Hematopoietic multipotent progenitor cell (in vitro differentiated cells): ENCODE measurements at regions not wholly inside any gene's neighbourhood (a gene's known extent, or its start where the extent isn't known, plus 50 kb on each side); places are given as distances from the start of the nearest gene placed in this dataset.
"Not testable (repeated sequence)": the region's sequence is repeated elsewhere in the genome, so short reads cannot be mapped to it uniquely, and the experiment has no call there.

Experiments used
- DNase-seq, 3 donors: peaks; one replicate each; pipeline ENCODE4 v3.0.0-alpha.2; 2011 to 2015; ENCODE audit warnings: low read depth in 2 of 3, low spot score in 2 of 3

GRCh38 chr2:117614823-117615534, 199.5 kb upstream of the DDX18 start:
- no peak for DNase-seq

GRCh38 chr2:117618607-117619006, 195.9 kb upstream of the DDX18 start:
- DNase-seq = no peak

- DNase-seq = no peak
Measured at GRCh38 chr2:117621326-117621725, 193.2 kb upstream of the DDX18 start.

- DNase-seq = not testable (repeated sequence)
Measured at GRCh38 chr2:117623175-117623574, 191.3 kb upstream of the DDX18 start.

DNA sequence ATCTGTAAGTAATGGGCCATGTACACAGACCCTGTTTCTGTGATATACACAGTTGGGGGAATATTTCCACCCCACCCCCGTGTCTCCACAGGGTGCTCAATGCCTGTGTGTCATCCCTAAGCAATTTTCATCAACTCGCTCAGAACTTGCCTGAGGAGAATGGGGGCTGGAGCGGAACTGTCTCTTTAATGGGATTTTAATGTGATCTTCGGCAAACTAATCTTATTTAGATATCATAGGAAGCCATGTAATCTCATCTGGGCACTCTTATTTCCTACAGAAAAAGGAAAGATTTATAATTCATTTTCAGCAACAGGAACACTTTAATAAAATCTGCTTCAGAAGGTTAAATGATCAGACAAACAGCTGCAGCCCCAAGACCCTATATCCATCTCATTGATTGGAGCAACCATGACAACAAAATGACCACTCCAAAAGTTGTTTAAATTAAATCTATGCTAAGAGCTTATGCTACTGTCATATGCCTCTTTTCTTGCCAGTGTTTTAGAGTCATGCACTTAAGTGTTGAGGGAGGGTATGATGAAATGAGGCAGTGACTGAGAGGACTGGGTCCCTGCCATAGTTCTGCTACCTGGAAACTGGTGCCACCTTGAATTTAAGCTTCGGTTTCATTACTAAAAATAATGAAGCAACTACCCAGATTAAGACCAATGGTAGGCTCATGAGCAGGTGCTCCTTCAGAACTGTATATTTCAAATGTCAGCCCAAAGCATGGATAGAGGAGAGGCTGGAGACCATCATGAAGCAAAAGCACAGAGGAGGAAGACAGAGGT, 183.1 kb upstream of the DDX18 start:
- no peak for DNase-seq

DNA sequence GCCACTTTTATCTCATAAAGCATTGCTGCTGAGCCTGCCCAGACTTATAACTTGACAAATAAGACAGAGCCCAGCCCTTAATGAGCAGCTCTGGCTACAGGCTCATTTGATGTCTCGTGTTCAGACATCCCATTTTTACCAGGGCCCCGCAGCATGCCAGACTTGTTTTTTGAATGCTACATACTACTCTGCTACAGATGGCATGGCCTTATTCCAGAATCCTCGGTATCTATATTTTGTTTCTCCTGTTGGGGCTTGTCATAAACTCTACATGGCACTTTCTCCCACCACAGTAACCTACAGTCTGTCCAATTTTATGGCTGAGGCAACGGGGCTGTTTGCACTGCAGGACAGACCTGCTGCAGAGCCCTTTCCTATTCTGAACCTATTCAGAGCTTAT, 179.0 kb upstream of the DDX18 start:
- DNase-seq = no peak

DNA sequence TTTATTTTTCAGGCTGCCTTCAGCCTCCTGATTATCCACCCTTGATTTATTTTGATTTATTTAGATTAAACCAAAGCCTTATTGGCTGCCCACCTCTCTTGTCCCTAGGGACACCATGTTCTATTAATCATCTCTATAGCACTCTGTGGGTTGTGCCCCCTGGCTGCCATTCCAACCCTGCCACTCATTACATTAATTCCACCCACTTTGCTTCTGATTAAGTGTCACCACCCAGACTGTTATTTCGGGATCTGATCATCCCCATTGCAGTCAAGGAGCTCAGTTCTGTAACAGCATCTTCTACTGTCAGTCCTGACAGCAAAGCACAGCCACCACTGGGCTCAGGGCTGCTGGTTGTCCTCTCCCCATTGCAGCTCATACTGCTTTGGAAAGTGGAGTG, 175.1 kb upstream of the DDX18 start:
- no peak for DNase-seq

DNA sequence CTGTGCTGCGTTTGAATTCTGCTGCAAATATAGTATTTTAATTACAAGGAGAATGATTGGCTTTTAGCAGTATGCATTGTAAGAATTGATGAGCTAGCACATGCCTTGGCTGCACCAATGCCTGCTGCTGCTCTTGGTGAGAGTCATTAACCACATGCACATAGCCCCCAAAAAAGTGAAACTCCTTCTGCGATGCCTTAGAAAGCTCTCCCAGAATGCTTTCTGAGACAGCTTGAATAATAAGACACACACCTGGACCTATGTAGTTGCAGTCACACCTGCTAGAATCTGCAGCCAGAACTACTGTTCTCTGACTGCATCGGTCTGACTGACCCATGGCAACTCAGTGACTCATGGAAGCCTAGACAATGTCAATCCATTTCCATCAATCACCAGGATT, 170.1 kb upstream of the DDX18 start:
- no peak for DNase-seq

- no peak for DNase-seq
Measured at GRCh38 chr2:117645458-117645857, 169.0 kb upstream of the DDX18 start.

GRCh38 chr2:117646099-117646498, 168.4 kb upstream of the DDX18 start:
- no peak for DNase-seq

GRCh38 chr2:117646872-117647271, 167.6 kb upstream of the DDX18 start:
- DNase-seq = no peak

- DNase-seq = no peak
Measured at GRCh38 chr2:117656546-117656945, 157.9 kb upstream of the DDX18 start.

- no peak for DNase-seq
Measured at GRCh38 chr2:117661619-117662018, 152.9 kb upstream of the DDX18 start.

DNA sequence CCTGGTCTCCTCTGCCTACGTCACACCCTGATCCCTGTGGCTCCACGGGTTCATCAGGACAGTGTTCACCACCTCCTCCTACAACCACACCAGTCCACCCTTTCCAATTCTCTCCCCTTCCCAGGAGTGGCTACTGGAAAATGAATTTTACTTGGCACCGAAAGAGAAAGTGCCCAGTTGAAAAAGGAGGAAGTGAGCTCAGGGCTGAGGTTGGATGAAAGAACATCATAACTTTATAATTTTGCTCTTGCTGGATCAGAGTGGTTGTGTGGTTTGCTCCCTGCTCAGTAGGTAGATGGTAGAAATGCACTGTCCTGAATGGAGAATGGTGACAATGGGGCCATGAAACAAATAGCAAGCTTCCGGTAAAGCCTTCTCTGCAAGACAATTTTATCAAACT, 140.3 kb upstream of the DDX18 start:
- no peak for DNase-seq

- no peak for DNase-seq
Measured at GRCh38 chr2:117679952-117680351, 134.5 kb upstream of the DDX18 start.

DNA sequence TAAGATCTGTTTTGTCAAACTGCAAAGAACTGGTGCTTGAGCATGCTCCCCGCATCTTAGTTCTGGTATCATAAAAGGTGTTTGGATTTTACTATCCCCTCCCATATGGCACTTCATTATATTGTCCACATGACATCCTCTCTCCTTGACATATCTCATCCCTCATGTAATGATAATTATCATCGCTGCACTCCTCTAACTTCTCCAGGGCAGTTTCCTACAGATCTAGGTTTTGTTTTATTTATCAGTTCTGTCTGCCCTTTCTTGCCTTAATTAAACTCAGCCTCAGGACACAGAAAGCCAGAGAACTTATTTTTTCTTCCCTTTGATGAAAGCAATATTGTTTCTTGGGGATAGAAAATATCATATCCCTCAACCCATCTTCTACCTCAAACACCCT, 129.6 kb upstream of the DDX18 start:
- no peak for DNase-seq

- no peak for DNase-seq
Measured at GRCh38 chr2:117686699-117687098, 127.8 kb upstream of the DDX18 start.

DNA sequence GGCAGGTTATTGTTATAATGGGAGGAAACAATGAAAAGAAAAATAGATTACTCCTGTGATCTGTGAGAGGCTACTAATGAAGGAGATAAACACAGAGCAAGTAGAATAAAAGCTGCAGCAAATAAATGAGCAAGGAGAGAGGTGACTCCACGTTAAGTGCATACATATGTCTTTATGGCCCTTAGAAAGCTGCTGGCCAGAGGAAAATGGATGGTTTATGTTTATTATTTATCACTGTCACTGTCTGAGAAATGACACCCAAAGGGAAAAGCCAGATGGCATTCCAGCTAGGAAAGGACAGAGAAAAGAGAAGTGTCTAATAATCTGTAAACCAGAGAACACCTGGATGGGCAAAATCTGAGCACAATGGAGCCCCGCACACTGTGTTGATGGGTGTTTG, 122.9 kb upstream of the DDX18 start:
- DNase-seq = no peak

DNA sequence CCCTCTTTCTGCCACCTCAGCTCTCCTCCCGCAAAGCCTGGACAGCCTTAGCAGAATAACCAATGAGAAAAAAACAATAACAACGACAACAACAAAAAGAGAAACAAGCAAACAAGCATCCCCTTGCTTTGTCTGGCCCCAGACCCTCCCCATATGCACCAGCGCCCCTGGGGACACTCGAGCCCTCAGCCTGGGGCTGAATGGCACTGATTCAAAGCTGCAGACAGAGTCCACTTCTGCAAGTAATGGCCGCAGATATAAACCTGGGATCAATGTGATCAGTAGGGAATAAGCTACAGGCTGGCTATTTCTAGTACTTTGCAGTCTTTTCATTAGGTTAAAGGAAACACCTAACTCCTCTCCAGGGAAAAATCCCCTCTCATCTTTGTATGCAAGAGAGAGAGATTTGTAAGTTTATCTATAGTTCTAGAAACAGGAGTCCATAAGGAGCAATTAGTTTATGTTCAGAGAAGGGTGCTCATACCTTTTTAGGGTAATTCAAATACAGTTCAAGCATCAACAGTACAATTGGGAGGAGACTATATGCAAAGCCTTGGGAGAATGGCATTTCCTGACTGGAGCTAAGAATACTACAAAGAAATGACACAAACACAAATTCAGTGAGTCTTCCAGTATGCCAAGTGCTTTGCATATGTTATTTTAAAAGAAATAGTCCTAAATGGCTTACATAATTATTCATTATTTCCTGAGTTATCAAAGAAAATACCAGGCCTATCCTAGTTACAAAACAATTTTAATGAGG, 122.3 kb upstream of the DDX18 start:
- no peak for DNase-seq

- no peak for DNase-seq
Measured at GRCh38 chr2:117693154-117693553, 121.3 kb upstream of the DDX18 start.

- no peak for DNase-seq
Measured at GRCh38 chr2:117693651-117694050, 120.8 kb upstream of the DDX18 start.

DNA sequence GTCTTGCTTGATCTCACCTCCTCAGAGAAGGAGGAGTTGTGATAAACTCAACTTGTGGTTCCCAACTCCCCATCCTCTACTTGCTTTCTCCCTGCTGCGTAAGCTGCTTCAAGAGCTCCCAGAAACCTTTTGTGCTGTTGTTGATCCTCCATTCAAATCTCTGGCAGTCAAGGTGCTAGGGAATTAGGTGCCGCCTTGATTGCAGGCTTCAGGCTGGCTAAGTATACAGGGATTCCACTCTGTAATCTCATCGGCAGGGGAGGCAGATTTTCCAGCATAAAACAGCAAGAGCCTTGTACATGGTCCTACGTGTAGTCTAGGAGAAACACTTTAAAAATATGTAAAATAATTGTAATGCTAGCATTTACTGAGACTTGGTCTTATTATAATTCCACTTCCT, 116.2 kb upstream of the DDX18 start:
- no peak for DNase-seq
